GM12865 (cell line): ENCODE measurements at regions not wholly inside any gene's neighbourhood (a gene's known extent, or its start where the extent isn't known, plus 50 kb on each side); places are given as distances from the start of the nearest gene placed in this dataset.

Source experiments
- DNase-seq: peaks from one replicate; pipeline ENCODE4 v3.0.0; 2010; ENCODE audit warnings: low read depth
- H3K4me3 ChIP-seq: 2 replicates; pipeline ENCODE4 v1.5.1; 2011; ENCODE audit warnings: mild to moderate bottlenecking, low read depth, low read length, control low read depth
- CTCF ChIP-seq: IDR thresholded peaks from 2 replicates; pipeline ENCODE4 v1.5.1; 2011; ENCODE audit warnings: low read length, control low read depth, low read depth, inconsistent platforms; ENCODE audit not compliant: insufficient read depth; ENCODE audit errors: missing control alignments

- no peak overlapping the region for H3K4me3 ChIP-seq
- no peak for TF ChIP-seq CTCF
- no peak for DNase-seq
Observed at GRCh38 chr6:165847407-165848085, 184.5 kb upstream of the PDE10A start.

GRCh38 chr6:165846123-165846966 lies 183.3 kb upstream of the PDE10A start:
- no peak for TF ChIP-seq CTCF
- DNase-seq = no peak
- H3K4me3 ChIP-seq = no peak overlapping the region

GRCh38 chr6:165845493-165845892 lies 182.5 kb upstream of the PDE10A start:
- DNase-seq = no peak

GRCh38 chr6:165844801-165845364 lies 181.8 kb upstream of the PDE10A start:
- no peak for DNase-seq
- H3K4me3 ChIP-seq = no peak overlapping the region
- TF ChIP-seq CTCF = no peak

More at GRCh38 chr6:165845493-165845892, 182.5 kb upstream of the PDE10A start:
- no peak for TF ChIP-seq CTCF
- no peak overlapping the region for H3K4me3 ChIP-seq

- TF ChIP-seq CTCF = no peak
- no peak for DNase-seq
- no peak overlapping the region for H3K4me3 ChIP-seq
Observed at GRCh38 chr6:165844232-165844631, 181.2 kb upstream of the PDE10A start.

GRCh38 chr6:165843568-165844113 lies 180.6 kb upstream of the PDE10A start:
- no peak for DNase-seq
- TF ChIP-seq CTCF = no peak
- no peak overlapping the region for H3K4me3 ChIP-seq
